ENCODE measurements at regions not wholly inside any gene's neighbourhood (a gene's known extent, or its start where the extent isn't known, plus 50 kb on each side); places are given as distances from the start of the nearest gene placed in this dataset.

DNA sequence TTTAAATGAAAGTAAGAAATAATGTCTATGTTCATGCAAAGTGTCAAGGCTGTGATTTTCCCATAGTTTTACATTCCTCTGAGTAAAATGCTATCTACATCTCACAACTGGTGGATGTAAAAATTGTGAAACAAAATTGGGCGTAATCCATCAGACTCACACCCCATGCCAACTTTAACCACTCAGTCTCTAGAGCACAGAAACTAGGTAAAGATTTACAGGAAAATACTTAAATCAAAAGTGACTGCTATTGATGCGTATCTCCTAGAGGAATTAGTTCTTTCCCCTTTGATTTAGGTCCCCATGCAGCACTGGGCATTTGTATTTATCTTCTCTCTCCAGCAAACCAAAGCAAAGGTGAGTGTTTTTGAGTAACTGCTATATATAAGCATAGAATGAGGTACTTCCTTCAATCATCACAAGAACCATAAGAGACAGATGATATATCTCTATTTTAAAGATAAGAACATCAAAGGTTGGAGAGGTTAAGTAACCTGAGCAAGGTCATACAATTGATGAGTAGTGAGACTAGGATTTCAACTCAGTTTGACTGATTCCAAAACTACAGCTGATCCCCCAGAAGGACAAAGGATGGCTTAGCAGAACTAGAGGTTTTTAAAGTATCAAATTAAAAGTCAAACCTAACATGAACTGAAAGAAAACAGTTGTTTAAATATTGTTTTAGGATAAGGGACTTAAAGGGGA is 594.0 kb upstream of the ACVR2A start:
- TF ChIP-seq, protein P1, sequence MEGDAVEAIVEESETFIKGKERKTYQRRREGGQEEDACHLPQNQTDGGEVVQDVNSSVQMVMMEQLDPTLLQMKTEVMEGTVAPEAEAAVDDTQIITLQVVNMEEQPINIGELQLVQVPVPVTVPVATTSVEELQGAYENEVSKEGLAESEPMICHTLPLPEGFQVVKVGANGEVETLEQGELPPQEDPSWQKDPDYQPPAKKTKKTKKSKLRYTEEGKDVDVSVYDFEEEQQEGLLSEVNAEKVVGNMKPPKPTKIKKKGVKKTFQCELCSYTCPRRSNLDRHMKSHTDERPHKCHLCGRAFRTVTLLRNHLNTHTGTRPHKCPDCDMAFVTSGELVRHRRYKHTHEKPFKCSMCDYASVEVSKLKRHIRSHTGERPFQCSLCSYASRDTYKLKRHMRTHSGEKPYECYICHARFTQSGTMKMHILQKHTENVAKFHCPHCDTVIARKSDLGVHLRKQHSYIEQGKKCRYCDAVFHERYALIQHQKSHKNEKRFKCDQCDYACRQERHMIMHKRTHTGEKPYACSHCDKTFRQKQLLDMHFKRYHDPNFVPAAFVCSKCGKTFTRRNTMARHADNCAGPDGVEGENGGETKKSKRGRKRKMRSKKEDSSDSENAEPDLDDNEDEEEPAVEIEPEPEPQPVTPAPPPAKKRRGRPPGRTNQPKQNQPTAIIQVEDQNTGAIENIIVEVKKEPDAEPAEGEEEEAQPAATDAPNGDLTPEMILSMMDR (conservative IDR thresholded peaks at IDR 0.05), result no peak
- no peak for TF ChIP-seq EZH2 (IDR thresholded peaks at IDR 0.05; ENCODE audit: low read depth)
